NCI-H187 (cell line): ENCODE measurements at regions not wholly inside any gene's neighbourhood (a gene's known extent, or its start where the extent isn't known, plus 50 kb on each side); places are given as distances from the start of the nearest gene placed in this dataset.

ENCODE experiments used
- DNase-seq, 2 experiments: peaks; one replicate each; lab custom pipeline; 2025; lab: John Stamatoyannopoulos, UW

GRCh38 chrX:109928596-109929335 lies 74.1 kb upstream of the TMEM164 start:
- DNase-seq = no peak

- DNase-seq = no peak
These were observed 71.2 kb upstream of the TMEM164 start for GRCh38 chrX:109931677-109932076.

DNA sequence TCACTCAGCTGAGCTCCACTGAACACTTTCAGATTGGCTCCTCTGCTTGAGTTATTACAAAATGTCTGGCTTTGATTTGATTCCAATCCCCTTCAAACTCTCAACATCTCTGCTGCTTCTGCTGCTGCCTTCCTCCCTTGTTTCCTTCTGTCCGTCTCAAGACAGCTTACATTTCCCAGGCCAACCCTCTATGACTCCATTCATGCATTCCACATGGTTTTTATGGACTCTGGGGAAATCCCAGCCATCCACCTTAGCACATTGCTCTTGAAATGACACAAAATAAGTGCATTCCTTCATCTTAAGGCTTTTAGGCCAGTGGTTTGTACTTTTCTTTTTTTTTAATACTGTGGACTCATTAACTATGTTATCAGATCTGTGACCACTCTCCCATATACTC lies 68.5 kb upstream of the TMEM164 start:
- DNase-seq = no peak

DNA sequence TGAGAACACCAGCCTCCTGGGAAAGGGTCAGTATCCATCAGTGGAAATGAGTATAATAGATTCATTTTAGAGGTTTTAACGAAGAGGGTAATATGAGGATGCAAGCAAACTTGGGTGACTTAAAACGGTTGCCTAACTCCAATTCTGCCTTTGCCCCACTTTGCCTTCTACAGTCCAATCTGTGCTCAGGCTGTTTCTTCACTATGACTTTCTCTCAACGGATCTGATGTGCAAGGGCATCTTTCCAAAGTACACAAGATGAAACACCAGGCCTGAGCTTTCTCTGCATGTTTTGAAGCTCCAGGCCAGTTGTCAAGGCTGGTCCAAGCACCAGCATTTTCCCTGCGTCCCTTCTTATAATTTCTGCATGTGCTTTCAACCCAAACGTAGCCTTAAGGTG lies 68.0 kb upstream of the TMEM164 start:
- DNase-seq = no peak

DNA sequence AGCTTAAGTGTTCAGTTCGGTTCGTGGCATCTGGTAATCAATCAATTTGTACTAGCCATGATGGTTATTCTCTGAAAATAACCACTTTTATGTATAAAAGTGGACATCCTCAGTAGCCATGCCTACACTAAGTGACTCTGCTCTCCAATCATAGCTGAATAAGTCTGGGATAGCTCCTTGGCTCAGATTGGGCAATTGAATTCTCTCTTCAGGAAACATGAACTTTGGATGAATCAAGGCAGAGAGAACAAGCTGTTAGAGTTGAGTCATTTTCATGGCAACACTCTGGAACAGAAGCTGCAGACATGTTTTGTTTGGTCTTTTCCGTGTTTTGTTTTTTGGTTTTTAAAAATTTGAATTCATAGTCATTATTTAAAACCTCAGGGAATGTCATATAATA lies 66.8 kb upstream of the TMEM164 start:
- DNase-seq = no peak

DNA sequence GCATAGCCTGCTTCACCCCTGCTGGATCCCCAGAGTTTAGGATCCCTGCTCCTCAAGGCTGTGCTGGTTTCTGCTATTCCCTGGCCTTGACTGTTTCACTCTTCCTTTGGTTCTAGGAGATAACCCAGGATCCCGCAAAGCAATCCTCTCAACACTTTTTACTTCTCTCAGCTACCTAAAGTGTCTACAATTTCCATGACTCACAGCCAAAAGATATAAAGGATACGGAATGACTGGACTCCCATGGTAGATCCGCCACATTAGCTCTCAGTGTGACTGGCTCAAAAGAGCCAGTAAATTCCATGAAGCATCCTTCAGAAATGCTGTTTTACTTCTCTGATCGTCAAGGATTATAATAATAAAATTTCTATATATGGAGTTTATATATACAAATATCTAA lies 66.3 kb upstream of the TMEM164 start:
- DNase-seq = no peak

DNA sequence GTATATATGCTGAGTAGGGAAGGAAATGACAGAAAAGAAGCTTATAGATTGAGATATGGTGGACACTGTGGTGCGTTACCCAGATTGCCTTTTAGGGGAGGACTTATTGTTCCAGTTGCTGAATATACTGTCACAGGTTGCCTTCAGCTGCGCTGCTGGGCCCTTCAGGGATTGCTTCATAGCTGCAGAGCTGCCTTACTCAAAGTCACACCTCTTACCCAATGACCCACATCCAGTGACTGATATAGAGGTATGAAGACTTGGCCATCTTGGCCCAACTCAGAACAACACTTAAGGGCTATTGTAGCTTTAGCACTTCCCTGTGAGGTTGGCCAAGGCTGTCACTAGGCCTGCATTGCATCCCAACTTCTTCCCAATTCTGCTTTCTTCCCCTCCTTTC lies 63.4 kb upstream of the TMEM164 start:
- no peak for DNase-seq

GRCh38 chrX:109940411-109940810 lies 62.5 kb upstream of the TMEM164 start:
- no peak for DNase-seq

DNA sequence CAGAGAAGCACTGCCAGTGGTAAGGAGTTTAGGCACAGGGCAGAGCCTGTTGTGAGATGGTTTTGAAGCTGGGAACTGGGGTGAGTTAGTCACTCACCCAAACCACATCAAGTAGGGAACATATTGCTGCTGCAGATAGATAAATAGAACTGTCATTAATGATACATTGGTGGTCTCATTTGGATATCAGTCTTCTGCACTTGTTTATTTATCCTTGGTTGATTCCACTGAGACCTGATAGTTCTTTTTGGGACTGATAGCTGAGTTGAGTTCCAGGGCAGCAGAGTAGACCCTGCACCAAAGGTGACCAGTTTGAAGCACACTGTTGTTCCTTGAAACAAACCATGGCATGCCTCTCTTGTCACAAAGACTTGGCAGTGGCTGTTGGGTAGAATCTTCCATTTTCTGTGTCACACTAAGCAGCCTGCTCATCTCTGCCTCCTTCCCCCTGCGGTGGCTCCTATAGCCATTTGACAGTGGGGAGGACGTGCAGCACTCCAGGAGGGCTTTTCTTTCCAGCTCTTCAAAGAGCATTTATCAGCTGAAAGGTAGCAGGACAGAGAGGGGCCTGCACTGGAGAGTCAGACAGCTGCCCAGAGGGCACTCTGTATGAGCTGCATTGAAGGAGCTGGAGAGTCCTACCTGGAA lies 59.7 kb upstream of the TMEM164 start:
- no peak for DNase-seq

DNA sequence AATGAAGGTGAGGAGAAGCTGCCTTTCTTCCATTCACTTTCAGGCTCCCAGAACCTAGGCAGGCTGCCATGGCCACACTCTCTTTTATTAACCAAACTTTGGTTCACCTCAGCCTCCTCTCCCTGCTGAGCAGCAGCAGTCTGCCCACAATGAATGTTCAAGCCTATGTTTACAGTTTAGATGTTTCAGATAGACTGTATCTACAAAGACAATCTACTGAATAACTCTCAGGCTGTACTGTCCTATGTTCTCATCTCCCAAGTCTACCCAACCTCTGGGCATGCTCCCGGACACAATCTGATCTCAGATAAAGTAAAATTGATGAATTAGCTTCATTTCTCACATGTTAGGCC lies 59.2 kb upstream of the TMEM164 start:
- no peak for DNase-seq

DNA sequence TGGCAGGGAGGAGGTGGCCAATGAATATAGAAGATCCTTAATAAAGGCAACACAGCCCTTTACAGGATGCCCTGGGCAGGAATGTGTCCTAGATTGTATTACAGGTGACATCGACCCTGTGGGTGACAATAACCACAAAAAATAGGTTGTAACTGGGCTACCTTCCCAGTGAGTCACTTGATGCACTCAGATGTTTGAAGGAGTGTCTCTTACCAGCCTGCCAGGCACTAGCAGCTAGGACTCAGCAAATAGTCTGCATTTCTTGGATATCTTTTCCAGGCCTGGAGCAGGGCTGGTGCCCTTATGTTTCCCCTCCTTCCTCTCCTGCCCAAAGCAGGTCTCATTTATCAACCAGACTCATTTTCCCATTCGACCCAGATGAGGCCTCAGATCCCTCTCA lies 50.9 kb upstream of the TMEM164 start:
- no peak for DNase-seq

- no peak for DNase-seq
These were observed 49.7 kb upstream of the TMEM164 start for GRCh38 chrX:109952985-109953905.
